ENCODE measurements at regions not wholly inside any gene's neighbourhood (a gene's known extent, or its start where the extent isn't known, plus 50 kb on each side); places are given as distances from the start of the nearest gene placed in this dataset.
"Not testable (repeated sequence)": the region's sequence is repeated elsewhere in the genome, so short reads cannot be mapped to it uniquely, and the experiment has no call there.

- DNase-seq (ENCODE audit: low spot score), result no peak
Measured at GRCh38 chr3:153552887-153553604, 391.0 kb downstream of the RAP2B start.

- DNase-seq (ENCODE audit: low spot score), result no peak
Measured at GRCh38 chr3:153553605-153553945, 391.5 kb downstream of the RAP2B start.

GRCh38 chr3:153555919-153556318 is 393.9 kb downstream of the RAP2B start:
- no peak for DNase-seq (ENCODE audit: low spot score)

- DNase-seq (ENCODE audit: low spot score), result not testable (repeated sequence)
Measured at GRCh38 chr3:153559366-153559765, 397.3 kb downstream of the RAP2B start.

- no peak for DNase-seq (ENCODE audit: low spot score)
Measured at GRCh38 chr3:153567011-153567410, 405.0 kb downstream of the RAP2B start.

- no peak for DNase-seq (ENCODE audit: low spot score)
Measured at GRCh38 chr3:153567556-153567955, 405.5 kb downstream of the RAP2B start.

GRCh38 chr3:153570481-153570880 is 408.5 kb downstream of the RAP2B start:
- not testable (repeated sequence) for DNase-seq (ENCODE audit: low spot score)

- DNase-seq (ENCODE audit: low spot score), result no peak
Measured at GRCh38 chr3:153572165-153572564, 410.1 kb downstream of the RAP2B start.

GRCh38 chr3:153572654-153573053 is 410.6 kb downstream of the RAP2B start:
- no peak for DNase-seq (ENCODE audit: low spot score)

- no peak for DNase-seq (ENCODE audit: low spot score)
Measured at GRCh38 chr3:153573481-153573880, 411.5 kb downstream of the RAP2B start.

- DNase-seq (ENCODE audit: low spot score), result no peak
Measured at GRCh38 chr3:153574445-153574844, 412.4 kb downstream of the RAP2B start.

GRCh38 chr3:153577059-153577736 is 415.2 kb downstream of the RAP2B start:
- DNase-seq (ENCODE audit: low spot score), result no peak

- no peak for DNase-seq (ENCODE audit: low spot score)
Measured at GRCh38 chr3:153578046-153578445, 416.0 kb downstream of the RAP2B start.

- DNase-seq (ENCODE audit: low spot score), result no peak
Measured at GRCh38 chr3:153590051-153590450, 428.0 kb downstream of the RAP2B start.

- no peak for DNase-seq (ENCODE audit: low spot score)
Measured at GRCh38 chr3:153591561-153592245, 429.7 kb downstream of the RAP2B start.

- DNase-seq (ENCODE audit: low spot score), result peak; percentile 35
Measured at GRCh38 chr3:153595186-153595815, 433.3 kb downstream of the RAP2B start.

GRCh38 chr3:153596401-153596800 is 434.4 kb downstream of the RAP2B start:
- no peak for DNase-seq (ENCODE audit: low spot score)

GRCh38 chr3:153599685-153600084 is 437.7 kb downstream of the RAP2B start:
- DNase-seq (ENCODE audit: low spot score), result peak; percentile 90

GRCh38 chr3:153600896-153601295 is 438.9 kb downstream of the RAP2B start:
- no peak for DNase-seq (ENCODE audit: low spot score)

GRCh38 chr3:153601374-153601853 is 439.4 kb downstream of the RAP2B start:
- DNase-seq (ENCODE audit: low spot score), result no peak

GRCh38 chr3:153602801-153603200 is 440.8 kb downstream of the RAP2B start:
- DNase-seq (ENCODE audit: low spot score), result peak; percentile 5

GRCh38 chr3:153614140-153614539 is 452.1 kb downstream of the RAP2B start:
- peak; percentile 8 for DNase-seq (ENCODE audit: low spot score)

- peak; percentile 41 for DNase-seq (ENCODE audit: low spot score)
Measured at GRCh38 chr3:153614563-153614962, 452.5 kb downstream of the RAP2B start.
